GM23248 (cell line): ENCODE measurements at regions not wholly inside any gene's neighbourhood (a gene's known extent, or its start where the extent isn't known, plus 50 kb on each side); places are given as distances from the start of the nearest gene placed in this dataset.

Experiments used
- EZH2 ChIP-seq: fragments of 200-600 bp; sonication (generic); IDR thresholded peaks from 2 replicates; pipeline ENCODE4 v1.6.1; 2018; ENCODE audit warnings: antibody characterized with exemption, mild to moderate bottlenecking; ENCODE audit not compliant: insufficient read depth, poor library complexity, severe bottlenecking
- EZH2phosphoT487 ChIP-seq: fragments of 200-600 bp; sonication (generic); IDR thresholded peaks from 2 replicates; pipeline ENCODE4 v1.6.1; 2018; ENCODE audit warnings: antibody characterized with exemption, moderate library complexity, mild to moderate bottlenecking, low read depth; ENCODE audit not compliant: insufficient read depth

GRCh38 chr13:107238262-107238981 lies 670.5 kb upstream of the ARGLU1 start:
- no peak for TF ChIP-seq EZH2phosphoT487
- no peak for TF ChIP-seq EZH2
